ENCODE measurements at regions not wholly inside any gene's neighbourhood (a gene's known extent, or its start where the extent isn't known, plus 50 kb on each side); places are given as distances from the start of the nearest gene placed in this dataset.

DNA sequence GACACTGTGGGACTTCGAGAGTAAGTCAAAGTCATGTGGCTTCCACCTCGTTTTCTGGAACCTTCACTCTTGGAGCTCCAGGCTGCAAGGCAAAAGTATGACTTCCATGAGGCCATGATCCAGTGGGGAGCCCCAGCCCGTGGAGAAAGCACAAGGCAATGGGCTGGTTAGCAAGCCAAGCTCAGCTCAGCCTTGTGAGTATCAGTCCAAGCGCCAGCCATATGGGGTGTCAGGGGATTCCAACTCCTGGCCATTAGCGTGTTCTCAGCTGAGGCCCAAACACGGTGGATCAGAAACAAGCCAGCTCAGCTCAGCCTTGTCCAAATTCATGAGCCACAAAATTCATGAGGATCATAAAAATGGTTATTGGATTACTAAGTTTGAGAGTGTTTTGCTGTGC is 261.0 kb downstream of the RHOU start:
- DNase-seq (ENCODE audit: low spot score) = no peak
- ATAC-seq (ENCODE audit: low read depth) = no peak
- H3K36me3 ChIP-seq (ENCODE audit: low read depth) = no peaks in the 10 kb centered on the region
- TF ChIP-seq, protein P1, sequence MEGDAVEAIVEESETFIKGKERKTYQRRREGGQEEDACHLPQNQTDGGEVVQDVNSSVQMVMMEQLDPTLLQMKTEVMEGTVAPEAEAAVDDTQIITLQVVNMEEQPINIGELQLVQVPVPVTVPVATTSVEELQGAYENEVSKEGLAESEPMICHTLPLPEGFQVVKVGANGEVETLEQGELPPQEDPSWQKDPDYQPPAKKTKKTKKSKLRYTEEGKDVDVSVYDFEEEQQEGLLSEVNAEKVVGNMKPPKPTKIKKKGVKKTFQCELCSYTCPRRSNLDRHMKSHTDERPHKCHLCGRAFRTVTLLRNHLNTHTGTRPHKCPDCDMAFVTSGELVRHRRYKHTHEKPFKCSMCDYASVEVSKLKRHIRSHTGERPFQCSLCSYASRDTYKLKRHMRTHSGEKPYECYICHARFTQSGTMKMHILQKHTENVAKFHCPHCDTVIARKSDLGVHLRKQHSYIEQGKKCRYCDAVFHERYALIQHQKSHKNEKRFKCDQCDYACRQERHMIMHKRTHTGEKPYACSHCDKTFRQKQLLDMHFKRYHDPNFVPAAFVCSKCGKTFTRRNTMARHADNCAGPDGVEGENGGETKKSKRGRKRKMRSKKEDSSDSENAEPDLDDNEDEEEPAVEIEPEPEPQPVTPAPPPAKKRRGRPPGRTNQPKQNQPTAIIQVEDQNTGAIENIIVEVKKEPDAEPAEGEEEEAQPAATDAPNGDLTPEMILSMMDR (IDR thresholded peaks at IDR 0.05; ENCODE audit: poor library complexity, severe bottlenecking) = no peak
- H3K27ac ChIP-seq (ENCODE audit: poor library complexity, severe bottlenecking) = no peak overlapping the region
- H3K9me3 ChIP-seq (ENCODE audit: severe bottlenecking) = no peaks in the 10 kb centered on the region
- no peaks in the 10 kb centered on the region for H3K4me1 ChIP-seq (ENCODE audit: insufficient read depth, poor library complexity, severe bottlenecking)
- H3K4me3 ChIP-seq (ENCODE audit: severe bottlenecking) = no peak overlapping the region
- no peaks in the 10 kb centered on the region for H3K27me3 ChIP-seq (ENCODE audit: insufficient read depth, poor library complexity, severe bottlenecking)

DNA sequence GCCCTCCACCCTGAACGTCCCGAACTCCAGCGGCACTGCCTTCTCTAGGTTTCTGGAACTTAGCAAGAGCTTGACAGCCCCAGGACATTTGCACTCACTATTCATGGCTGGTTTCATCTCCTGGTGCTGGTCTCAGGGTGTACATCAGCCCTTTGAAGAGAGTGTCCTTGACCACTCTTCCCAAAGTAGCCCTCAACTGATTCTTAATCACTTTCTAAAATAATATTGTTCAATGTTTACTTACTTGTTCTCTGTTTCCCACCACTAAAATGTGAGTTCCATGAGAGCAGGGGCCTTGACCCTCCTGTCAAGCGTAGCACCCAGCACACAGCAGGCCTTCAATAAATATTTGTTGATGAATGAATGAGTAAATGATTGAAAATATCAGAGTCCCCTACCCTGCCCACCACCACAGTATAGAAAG is 262.5 kb downstream of the RHOU start:
- ATAC-seq (ENCODE audit: low read depth) = no peak
- TF ChIP-seq, protein P1 (IDR thresholded peaks at IDR 0.05; ENCODE audit: poor library complexity, severe bottlenecking) = no peak
- no peak for DNase-seq (ENCODE audit: low spot score)

DNA sequence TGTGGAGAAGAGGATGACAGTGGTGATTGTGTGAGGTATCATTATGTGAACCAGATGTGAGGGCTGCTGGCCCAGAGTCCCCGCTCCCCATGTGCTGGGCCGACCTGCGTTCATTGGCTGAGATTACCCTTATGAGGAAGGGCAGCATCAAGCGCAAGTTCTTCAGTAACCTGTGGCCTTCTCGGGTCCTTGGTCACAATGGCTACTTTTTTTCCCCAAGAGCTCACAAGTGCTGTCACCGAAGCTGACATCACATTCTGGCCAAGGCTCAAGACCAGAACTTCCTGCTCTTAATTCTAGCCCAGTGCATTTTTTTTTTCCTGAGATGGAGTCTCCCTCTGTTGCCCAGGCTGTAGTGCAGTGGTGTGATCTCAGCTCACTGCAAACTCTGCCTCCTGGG is 262.9 kb downstream of the RHOU start:
- Histone ChIP-seq H3K9me3 (ENCODE audit: severe bottlenecking) (no peaks in the 10 kb centered on the region), H3K4me1 (ENCODE audit: insufficient read depth, poor library complexity, severe bottlenecking) (no peaks in the 10 kb centered on the region), H3K27me3 (ENCODE audit: insufficient read depth, poor library complexity, severe bottlenecking) (no peaks in the 10 kb centered on the region), H3K36me3 (ENCODE audit: low read depth) (no peaks in the 10 kb centered on the region), H3K27ac (ENCODE audit: poor library complexity, severe bottlenecking) (no peak overlapping the region), H3K4me3 (ENCODE audit: severe bottlenecking) (no peak overlapping the region)
- no peak for ATAC-seq (ENCODE audit: low read depth)
- TF ChIP-seq, protein P1 (IDR thresholded peaks at IDR 0.05; ENCODE audit: poor library complexity, severe bottlenecking) = no peak
- no peak for DNase-seq (ENCODE audit: low spot score)

More for the DNA sequence above, 262.5 kb downstream of the RHOU start:
- Histone ChIP-seq H3K36me3 (ENCODE audit: low read depth) (no peaks in the 10 kb centered on the region), H3K9me3 (ENCODE audit: severe bottlenecking) (no peaks in the 10 kb centered on the region), H3K27me3 (ENCODE audit: insufficient read depth, poor library complexity, severe bottlenecking) (no peaks in the 10 kb centered on the region), H3K4me1 (ENCODE audit: insufficient read depth, poor library complexity, severe bottlenecking) (no peaks in the 10 kb centered on the region), H3K4me3 (ENCODE audit: severe bottlenecking) (no peak overlapping the region), H3K27ac (ENCODE audit: poor library complexity, severe bottlenecking) (no peak overlapping the region)

DNA sequence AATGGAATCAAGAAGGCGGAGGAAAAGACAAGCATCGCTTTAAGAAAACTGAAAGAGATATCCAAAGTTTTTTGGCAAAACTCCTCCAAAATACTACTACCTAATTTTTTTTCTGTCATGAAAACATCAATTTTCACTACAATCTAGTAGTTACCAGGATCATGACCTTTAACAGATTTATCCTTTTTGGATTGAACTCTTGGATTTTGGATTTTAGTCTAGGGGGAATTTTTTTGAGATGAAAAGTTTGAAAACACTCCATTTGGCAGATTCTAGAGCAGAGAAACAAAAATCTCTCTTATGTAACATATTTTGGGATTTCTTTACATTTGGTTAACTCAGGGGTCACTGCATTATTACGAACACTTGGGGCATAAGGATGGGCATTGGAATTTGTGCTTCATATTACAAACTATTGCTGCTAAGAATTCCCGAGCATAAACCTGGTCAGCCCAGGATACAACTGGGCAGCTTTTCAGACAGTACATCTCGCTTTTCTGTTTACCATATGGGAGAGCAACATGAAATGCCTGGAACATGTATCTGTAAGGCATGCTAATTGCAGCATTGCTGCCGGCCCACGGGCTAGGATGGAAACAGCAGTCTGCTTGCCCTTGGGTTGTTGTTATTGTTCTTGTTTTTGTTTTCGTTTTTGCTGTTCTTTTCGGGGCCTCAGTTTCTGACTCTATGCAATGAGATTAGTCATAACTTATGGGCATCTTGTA is 264.3 kb downstream of the RHOU start:
- no peak for DNase-seq (ENCODE audit: low spot score)
- TF ChIP-seq, protein P1 (IDR thresholded peaks at IDR 0.05; ENCODE audit: poor library complexity, severe bottlenecking) = no peak

DNA sequence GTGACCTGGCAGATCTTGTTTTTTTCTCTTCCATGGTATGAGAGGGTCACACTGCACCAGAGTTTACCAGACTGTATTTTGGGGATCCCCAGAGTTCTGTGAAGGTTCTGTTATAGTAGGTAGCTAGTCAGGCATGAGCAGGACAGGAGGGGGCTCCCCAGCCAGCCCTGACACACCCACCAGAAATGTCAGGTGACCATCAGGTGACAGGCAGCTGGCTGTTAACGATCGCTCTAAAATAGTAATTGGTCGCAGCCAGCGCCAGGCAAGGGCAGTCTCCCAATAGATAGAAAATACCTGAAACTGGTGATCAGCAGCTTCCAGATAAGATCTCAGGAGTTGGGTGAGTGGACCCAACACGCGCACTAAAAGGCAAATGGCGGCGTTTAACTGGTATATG is 264.9 kb downstream of the RHOU start:
- H3K36me3 ChIP-seq (ENCODE audit: low read depth) = no peaks in the 10 kb centered on the region
- no peak for ATAC-seq (ENCODE audit: low read depth)
- TF ChIP-seq, protein P1 (IDR thresholded peaks at IDR 0.05; ENCODE audit: poor library complexity, severe bottlenecking) = no peak
- H3K27me3 ChIP-seq (ENCODE audit: insufficient read depth, poor library complexity, severe bottlenecking) = no peaks in the 10 kb centered on the region
- no peaks in the 10 kb centered on the region for H3K4me1 ChIP-seq (ENCODE audit: insufficient read depth, poor library complexity, severe bottlenecking)
- no peaks in the 10 kb centered on the region for H3K9me3 ChIP-seq (ENCODE audit: severe bottlenecking)
- no peak overlapping the region for H3K4me3 ChIP-seq (ENCODE audit: severe bottlenecking)
- no peak overlapping the region for H3K27ac ChIP-seq (ENCODE audit: poor library complexity, severe bottlenecking)
- no peak for DNase-seq (ENCODE audit: low spot score)

More for the DNA sequence above, 264.3 kb downstream of the RHOU start:
- ATAC-seq (ENCODE audit: low read depth) = no peak
- H3K27me3 ChIP-seq (ENCODE audit: insufficient read depth, poor library complexity, severe bottlenecking) = no peaks in the 10 kb centered on the region
- H3K9me3 ChIP-seq (ENCODE audit: severe bottlenecking) = no peaks in the 10 kb centered on the region
- no peak overlapping the region for H3K4me3 ChIP-seq (ENCODE audit: severe bottlenecking)
- no peak overlapping the region for H3K27ac ChIP-seq (ENCODE audit: poor library complexity, severe bottlenecking)
- H3K36me3 ChIP-seq (ENCODE audit: low read depth) = no peaks in the 10 kb centered on the region
- H3K4me1 ChIP-seq (ENCODE audit: insufficient read depth, poor library complexity, severe bottlenecking) = no peaks in the 10 kb centered on the region

Data from RWPE2 (cell line).